H1 (cell line): ENCODE measurements at regions not wholly inside any gene's neighbourhood (a gene's known extent, or its start where the extent isn't known, plus 50 kb on each side); places are given as distances from the start of the nearest gene placed in this dataset.

Experiments used
- CTCF ChIA-PET: fragments of 300-600 bp; sonication (Branson Sonifier 250); formaldehyde crosslinking; loops from one replicate; lab custom pipeline; 2021; ENCODE audit not compliant: partially characterized antibody; lab: Charles Lee
- POLR2A ChIA-PET: fragments of 300-600 bp; sonication (Branson Sonifier 250); formaldehyde crosslinking; loops from one replicate; lab custom pipeline; 2021; ENCODE audit warnings: inconsistent platforms; ENCODE audit not compliant: partially characterized antibody; lab: Charles Lee
- DNase-seq, 2 experiments: peaks; one replicate each; pipeline versions ENCODE4 v3.0.0 to v3.0.0-alpha.2; 2010 to 2022; ENCODE audit warnings: low spot score in 2 of 2, low read depth in 1 of 2, mixed read lengths in 1 of 2
- FAIRE-seq: peaks from 2 replicates; lab custom pipeline; 2011; peaks lifted over from hg19 to GRCh38; lab: Jason Lieb, UNC
- H2AFZ ChIP-seq: 2 replicates; pipeline ENCODE4 v1.8.1; 2012; ENCODE audit warnings: low read length, inconsistent platforms
- H2AK5ac ChIP-seq: 2 replicates; pipeline ENCODE4 v1.6.1; 2013; ENCODE audit warnings: low read depth, low read length
- H2BK120ac ChIP-seq: replicated peaks from 2 replicates; pipeline ENCODE3; 2013; ENCODE audit warnings: low read depth, low read length, inconsistent platforms
- H2BK12ac ChIP-seq: 2 replicates; pipeline ENCODE4 v1.6.1; 2013; ENCODE audit warnings: low read depth, low read length
- H2BK15ac ChIP-seq: 2 replicates; pipeline ENCODE4 v1.6.1; 2013; ENCODE audit warnings: low read length
- H2BK20ac ChIP-seq: 2 replicates; pipeline ENCODE4 v1.6.1; 2013; ENCODE audit warnings: low read length
- H2BK5ac ChIP-seq: 2 replicates; pipeline ENCODE4 v1.6.1; 2013; ENCODE audit warnings: low read depth, low read length
- H3K14ac ChIP-seq: 2 replicates; pipeline ENCODE4 v1.6.1; 2013; ENCODE audit warnings: inconsistent platforms; ENCODE audit not compliant: insufficient read length
- H3K18ac ChIP-seq: 2 replicates; pipeline ENCODE4 v1.6.1; 2013; ENCODE audit warnings: low read length; ENCODE audit errors: extremely low read depth
- H3K23ac ChIP-seq: 2 replicates; pipeline ENCODE4 v1.6.1; 2013; ENCODE audit warnings: inconsistent platforms; ENCODE audit not compliant: insufficient read length
- H3K23me2 ChIP-seq: 2 replicates; pipeline ENCODE4 v1.6.1; 2013; ENCODE audit warnings: low read depth, low read length
- H3K27ac ChIP-seq: 2 replicates; pipeline ENCODE4 v1.6.1; 2011; ENCODE audit warnings: low read depth, low read length, inconsistent platforms
- H3K27me3 ChIP-seq, 4 experiments: replicated peaks in 1 of 4; 1 replicate in 1 of 4; 2 replicates in 3 of 4; pipeline versions ENCODE4 v1.6.1 to v1.8.1; 2011 to 2013; ENCODE audit warnings: low read length in 3 of 4, mild to moderate bottlenecking in 3 of 4, inconsistent platforms in 2 of 4, mixed read lengths in 2 of 4, moderate library complexity in 1 of 4; ENCODE audit not compliant: control insufficient read depth in 3 of 4, insufficient read depth in 3 of 4; ENCODE audit errors: extremely low read depth in 1 of 4
- H3K36me3 ChIP-seq, 4 experiments: 2 replicates each; pipeline versions ENCODE4 v1.6.1 to v1.8.1; 2011 to 2013; ENCODE audit warnings: mild to moderate bottlenecking in 4 of 4, low read length in 3 of 4, moderate library complexity in 2 of 4, control low read depth in 1 of 4, inconsistent platforms in 1 of 4; ENCODE audit not compliant: insufficient read depth in 4 of 4, control insufficient read depth in 2 of 4
- H3K4ac ChIP-seq: replicated peaks from 2 replicates; pipeline ENCODE3; 2013; ENCODE audit warnings: low read length, low read depth, mixed read lengths, inconsistent platforms; ENCODE audit not compliant: insufficient read length
- H3K4me1 ChIP-seq, 4 experiments: replicated peaks in 1 of 4; 1 replicate in 1 of 4; 2 replicates in 3 of 4; pipeline versions ENCODE4 v1.6.1 to v1.8.1; 2011 to 2013; ENCODE audit warnings: low read length in 3 of 4, inconsistent platforms in 2 of 4, mixed read lengths in 1 of 4; ENCODE audit not compliant: insufficient read depth in 4 of 4, control insufficient read depth in 3 of 4
- H3K4me2 ChIP-seq, 2 experiments: 2 replicates each; pipeline versions ENCODE4 v1.6.1 to v1.8.1; 2011 to 2013; ENCODE audit warnings: low read depth in 2 of 2, low read length in 2 of 2, control low read depth in 1 of 2, inconsistent platforms in 1 of 2, mild to moderate bottlenecking in 1 of 2; ENCODE audit not compliant: insufficient read depth in 1 of 2
- H3K4me3 ChIP-seq, 4 experiments: fragments of 200-600, 300-600 bp in 1 of 4; sonication (generic), shearing (Covaris generic), sonication (Bioruptor Twin) in 1 of 4; 2 replicates each; pipeline versions ENCODE4 v1.5.1 to v1.8.1; 2011 to 2016; ENCODE audit warnings: low read length in 4 of 4, low read depth in 3 of 4, control low read depth in 2 of 4, inconsistent platforms in 2 of 4, mild to moderate bottlenecking in 2 of 4, mixed read lengths in 1 of 4, moderate library complexity in 1 of 4; ENCODE audit not compliant: insufficient read depth in 2 of 4; ENCODE audit errors: extremely low read depth in 1 of 4
- H3K56ac ChIP-seq: replicated peaks from 2 replicates; pipeline ENCODE3; 2013; ENCODE audit warnings: low read depth, mild to moderate bottlenecking, mixed read lengths, low read length, inconsistent platforms; ENCODE audit not compliant: insufficient read length
- H3K79me1 ChIP-seq: 2 replicates; pipeline ENCODE4 v1.6.1; 2013; ENCODE audit warnings: low read depth, low read length, control low read depth
- H3K79me2 ChIP-seq, 2 experiments: 2 replicates each; pipeline versions ENCODE4 v1.6.1 to v1.8.1; 2012 to 2013; ENCODE audit warnings: low read length in 2 of 2, mild to moderate bottlenecking in 2 of 2, inconsistent platforms in 1 of 2; ENCODE audit not compliant: insufficient read depth in 2 of 2, control insufficient read depth in 1 of 2
- H3K9ac ChIP-seq, 4 experiments: replicated peaks in 1 of 4; 1 replicate in 1 of 4; 2 replicates in 3 of 4; pipeline versions ENCODE4 v1.6.1 to v1.8.1; 2011 to 2013; ENCODE audit warnings: low read depth in 3 of 4, low read length in 3 of 4, control low read depth in 2 of 4, mild to moderate bottlenecking in 2 of 4, moderate library complexity in 2 of 4, inconsistent platforms in 1 of 4; ENCODE audit errors: extremely low read depth in 1 of 4
- H3K9me3 ChIP-seq, 2 experiments: 2 replicates each; pipeline versions ENCODE4 v1.6.1 to v1.8.1; 2012 to 2013; ENCODE audit warnings: mild to moderate bottlenecking in 2 of 2, moderate library complexity in 2 of 2, control low read depth in 1 of 2, inconsistent platforms in 1 of 2, low read depth in 1 of 2, low read length in 1 of 2, mixed read lengths in 1 of 2; ENCODE audit not compliant: insufficient read depth in 2 of 2
- H4K20me1 ChIP-seq, 2 experiments: replicated peaks in 1 of 2; 2 replicates each; pipeline versions ENCODE3 to v1.8.1; 2011 to 2013; ENCODE audit warnings: inconsistent platforms in 2 of 2, low read length in 2 of 2, mild to moderate bottlenecking in 1 of 2; ENCODE audit not compliant: insufficient read depth in 2 of 2, control insufficient read depth in 1 of 2
- H4K5ac ChIP-seq: 2 replicates; pipeline ENCODE4 v1.6.1; 2013; ENCODE audit warnings: low read length, low read depth, mixed read lengths, inconsistent platforms; ENCODE audit not compliant: insufficient read length
- H4K8ac ChIP-seq: 2 replicates; pipeline ENCODE4 v1.8.0; 2013; ENCODE audit warnings: mild to moderate bottlenecking, moderate library complexity, low read length, inconsistent platforms; ENCODE audit not compliant: insufficient read depth; ENCODE audit errors: extremely low read depth
- H4K91ac ChIP-seq: replicated peaks from 2 replicates; pipeline ENCODE3; 2013; ENCODE audit warnings: low read length, mixed read lengths, inconsistent platforms; ENCODE audit not compliant: insufficient read length
- ASH2L ChIP-seq: fragments of 200-600, 300-600 bp; sonication (generic); IDR thresholded peaks from one replicate; pipeline ENCODE4 v1.7.1; 2017; ENCODE audit warnings: low read length
- BRCA1 ChIP-seq: IDR thresholded peaks from 2 replicates; pipeline ENCODE4 v1.6.1; 2012; ENCODE audit warnings: low read depth, low read length, improper control_type of control experiment
- GTF2F1 ChIP-seq: IDR thresholded peaks from 2 replicates; pipeline ENCODE4 v1.6.1; 2012; ENCODE audit warnings: low read depth, low read length, improper control_type of control experiment, borderline replicate concordance
- KDM5A ChIP-seq: fragments of 200-600 bp; IDR thresholded peaks from 2 replicates; pipeline ENCODE4 v1.7.1; 2012; ENCODE audit warnings: mild to moderate bottlenecking, low read length, inconsistent platforms, mixed read lengths
- POLR2AphosphoS5 ChIP-seq: IDR thresholded peaks from 2 replicates; pipeline ENCODE4 v1.6.1; 2011; ENCODE audit warnings: low read depth, low read length
- RFX5 ChIP-seq: IDR thresholded peaks from 2 replicates; pipeline ENCODE4 v1.6.1; 2011; ENCODE audit warnings: low read depth, low read length, improper control_type of control experiment, borderline replicate concordance

GRCh38 chr9:3719286-3719685 lies 193.5 kb upstream of the RFX3 start:
- no peak overlapping the region for H3K4ac ChIP-seq
- no peak overlapping the region for H3K18ac ChIP-seq
- H4K20me1 ChIP-seq: no peaks in the 10 kb centered on the region
- peaks cover 2% of the 10 kb centered on the region; the same call in 1 of the 2 replicates for H3K23me2 ChIP-seq
- no peak overlapping the region for H3K27ac ChIP-seq
- no peak overlapping the region for H3K23ac ChIP-seq
- no peaks in the 10 kb centered on the region for H3K9me3 ChIP-seq
- no peak overlapping the region for H2BK120ac ChIP-seq
- H4K91ac ChIP-seq: no peak overlapping the region
- no peak overlapping the region for H4K5ac ChIP-seq
- H3K9ac ChIP-seq: no peak overlapping the region
- no peak overlapping the region for H3K4me2 ChIP-seq
- no peak overlapping the region for H2AK5ac ChIP-seq
- no peaks in the 10 kb centered on the region for H3K27me3 ChIP-seq
- DNase-seq (no peak), FAIRE-seq (no peak)
- H2BK5ac ChIP-seq: no peak overlapping the region
- no peak overlapping the region for H2AFZ ChIP-seq
- H3K79me1 ChIP-seq: no peaks in the 10 kb centered on the region
- no peaks in the 10 kb centered on the region for H3K79me2 ChIP-seq
- H4K8ac ChIP-seq: no peak overlapping the region
- no peak overlapping the region for H3K56ac ChIP-seq
- no peak overlapping the region for H3K4me3 ChIP-seq
- no peaks in the 10 kb centered on the region for H3K4me1 ChIP-seq
- H2BK12ac ChIP-seq: no peak overlapping the region
- ChIA-PET POLR2A (no interaction called here), CTCF (interaction anchor here (0.8 kb wide), 1 partner anchor 13 kb away, joined by 3 read pairs; no protein-coding TSS in a partner anchor)
- H3K14ac ChIP-seq: no peak overlapping the region
- H2BK20ac ChIP-seq: no peak overlapping the region
- H2BK15ac ChIP-seq: no peak overlapping the region
- no peaks in the 10 kb centered on the region for H3K36me3 ChIP-seq
- no peak for TF ChIP-seq BRCA1
- no peak for TF ChIP-seq POLR2AphosphoS5
- no peak for TF ChIP-seq KDM5A
- no peak for TF ChIP-seq GTF2F1
- TF ChIP-seq RFX5: no peak
- TF ChIP-seq ASH2L: no peak
